Lower leg skin (tissue), 3 donors: ENCODE measurements at regions not wholly inside any gene's neighbourhood (a gene's known extent, or its start where the extent isn't known, plus 50 kb on each side); places are given as distances from the start of the nearest gene placed in this dataset.

Source experiments
- CTCF ChIP-seq, 3 donors: fragments of 450-650 bp; IDR thresholded peaks; one replicate each; pipeline ENCODE4 v1.5.1; 2016; ENCODE audit warnings: antibody characterized with exemption in 3 of 3, mild to moderate bottlenecking in 3 of 3, moderate library complexity in 2 of 3
- POLR2A ChIP-seq, 2 donors: fragments of 450-650 bp; IDR thresholded peaks; one replicate each; pipeline ENCODE4 v1.6.1; 2016 to 2017; ENCODE audit warnings: antibody characterized with exemption in 2 of 2, mild to moderate bottlenecking in 1 of 2, moderate library complexity in 1 of 2

- TF ChIP-seq CTCF (IDR thresholded peaks at IDR 0.05) (no peak), POLR2A (IDR thresholded peaks at IDR 0.05) (no peak)
Observed at GRCh38 chr16:73198481-73198880, 150.6 kb upstream of the ZFHX3 start.
